D721Med (cell line): ENCODE measurements at regions not wholly inside any gene's neighbourhood (a gene's known extent, or its start where the extent isn't known, plus 50 kb on each side); places are given as distances from the start of the nearest gene placed in this dataset.

Source experiments
- DNase-seq: peaks from one replicate; pipeline ENCODE4 v3.0.0; 2011; ENCODE audit warnings: low spot score; ENCODE audit not compliant: insufficient read length
- FAIRE-seq: peaks from 2 replicates; lab custom pipeline; 2011; peaks lifted over from hg19 to GRCh38; lab: Jason Lieb, UNC
- CTCF ChIP-seq: IDR thresholded peaks from 2 replicates; pipeline ENCODE4 v1.5.1; 2012; ENCODE audit warnings: mild to moderate bottlenecking, control low read depth; ENCODE audit not compliant: insufficient read depth; ENCODE audit errors: missing control alignments

- DNase-seq (no peak), FAIRE-seq (no peak)
These were observed 683.3 kb upstream of the CADM2 start for GRCh38 chr3:84275532-84275931.

GRCh38 chr3:84277562-84278224 is 681.1 kb upstream of the CADM2 start:
- FAIRE-seq = no peak

More at GRCh38 chr3:84275532-84275931, 683.3 kb upstream of the CADM2 start:
- no peak for TF ChIP-seq CTCF

GRCh38 chr3:84292128-84292527 is 666.7 kb upstream of the CADM2 start:
- DNase-seq (no peak), FAIRE-seq (no peak)
- no peak for TF ChIP-seq CTCF

More at GRCh38 chr3:84277562-84278224, 681.1 kb upstream of the CADM2 start:
- TF ChIP-seq CTCF = no peak
- DNase-seq = no peak

GRCh38 chr3:84299329-84299728 is 659.5 kb upstream of the CADM2 start:
- FAIRE-seq (no peak), DNase-seq (no peak)
- TF ChIP-seq CTCF = no peak

GRCh38 chr3:84304214-84304613 is 654.6 kb upstream of the CADM2 start:
- no peak for TF ChIP-seq CTCF
- FAIRE-seq (no peak), DNase-seq (no peak)

GRCh38 chr3:84307339-84307738 is 651.5 kb upstream of the CADM2 start:
- FAIRE-seq (no peak), DNase-seq (no peak)
- no peak for TF ChIP-seq CTCF

- no peak for DNase-seq
- peak; percentile 51 for FAIRE-seq
- TF ChIP-seq CTCF = no peak
These were observed 650.4 kb upstream of the CADM2 start for GRCh38 chr3:84308379-84308778.
